Lower leg skin (tissue), 4 donors: ENCODE measurements at regions not wholly inside any gene's neighbourhood (a gene's known extent, or its start where the extent isn't known, plus 50 kb on each side); places are given as distances from the start of the nearest gene placed in this dataset.

Experiments
- DNase-seq, 2 donors: peaks; one replicate each; pipeline ENCODE4 v3.0.0-alpha.2; 2019; ENCODE audit warnings: low spot score in 2 of 2
- H3K4me3 ChIP-seq: fragments of 200-600 bp; sonication (generic); 2 replicates; pipeline ENCODE4 v1.5.1; 2017; ENCODE audit warnings: mild to moderate bottlenecking, low read depth; ENCODE audit not compliant: poor library complexity, severe bottlenecking
- CTCF ChIP-seq, 3 donors: fragments of 450-650 bp; IDR thresholded peaks; one replicate each; pipeline ENCODE4 v1.5.1; 2016; ENCODE audit warnings: antibody characterized with exemption in 3 of 3, mild to moderate bottlenecking in 3 of 3, moderate library complexity in 2 of 3
- POLR2A ChIP-seq, 2 donors: fragments of 450-650 bp; IDR thresholded peaks; one replicate each; pipeline ENCODE4 v1.6.1; 2016 to 2017; ENCODE audit warnings: antibody characterized with exemption in 2 of 2, mild to moderate bottlenecking in 1 of 2, moderate library complexity in 1 of 2
- WGBS, 2 donors: methylation state at CpG; one replicate each; pipeline ENCODE4 v1.1.5; 2018; 5-methylcytosine and 5-hydroxymethylcytosine counted together
- intact Hi-C: fragments of 100-400 bp; cut with DNase I; formaldehyde crosslinking; loops from one replicate; pipeline ENCODE4 v1.15.0; 2023; ENCODE audit warnings: low total_unique reads

- intact Hi-C loops, result no loop called here
- TF ChIP-seq POLR2A (IDR thresholded peaks at IDR 0.05) (no peak), CTCF (IDR thresholded peaks at IDR 0.05) (no peak)
- no peak for DNase-seq
- 59 to 62% methylated on average over 5 of the region's 5 CpGs for WGBS, 2 donors
- H3K4me3 ChIP-seq, result no peak overlapping the region
Observed at GRCh38 chr2:184507254-184507653, 91.1 kb upstream of the ZNF804A start.

GRCh38 chr2:184517402-184517801 lies 80.9 kb upstream of the ZNF804A start:
- H3K4me3 ChIP-seq, result no peak overlapping the region
- no peak for DNase-seq
- 70 to 80% methylated on average over 1 of the region's 1 CpG for WGBS, 2 donors
- intact Hi-C loops, result no loop called here
- TF ChIP-seq CTCF (IDR thresholded peaks at IDR 0.05), result no peak
- no peak for TF ChIP-seq POLR2A (IDR thresholded peaks at IDR 0.05)

- DNase-seq, result no peak
- WGBS, 2 donors, result 58 to 69% methylated on average over 1 of the region's 1 CpG
- intact Hi-C loops, result no loop called here
- H3K4me3 ChIP-seq, result no peak overlapping the region
- TF ChIP-seq POLR2A (IDR thresholded peaks at IDR 0.05) (no peak), CTCF (IDR thresholded peaks at IDR 0.05) (no peak)
Observed at GRCh38 chr2:184520441-184520840, 77.9 kb upstream of the ZNF804A start.

- DNase-seq, result no peak
- intact Hi-C loops, result no loop called here
- H3K4me3 ChIP-seq, result no peak overlapping the region
- no peak for TF ChIP-seq CTCF (IDR thresholded peaks at IDR 0.05)
- 89 to 91% methylated on average over 11 of the region's 11 CpGs for WGBS, 2 donors
Observed at GRCh38 chr2:184523732-184524131, 74.6 kb upstream of the ZNF804A start.

GRCh38 chr2:184524551-184525382 lies 73.6 kb upstream of the ZNF804A start:
- WGBS, 2 donors, result 86 to 90% methylated on average over 15 to 16 of the region's 16 CpGs
- intact Hi-C loops, result no loop called here
- TF ChIP-seq CTCF (IDR thresholded peaks at IDR 0.05), result no peak
- no peak for TF ChIP-seq POLR2A (IDR thresholded peaks at IDR 0.05)
- no peak overlapping the region for H3K4me3 ChIP-seq
- no peak for DNase-seq

- no peak overlapping the region for H3K4me3 ChIP-seq
- intact Hi-C loops, result no loop called here
- no peak for DNase-seq
- TF ChIP-seq POLR2A (IDR thresholded peaks at IDR 0.05), result no peak
- TF ChIP-seq CTCF (IDR thresholded peaks at IDR 0.05), result no peak
Observed at GRCh38 chr2:184527058-184527457, 71.3 kb upstream of the ZNF804A start.
